Prostate gland (tissue), 2 donors: ENCODE measurements at regions not wholly inside any gene's neighbourhood (a gene's known extent, or its start where the extent isn't known, plus 50 kb on each side); places are given as distances from the start of the nearest gene placed in this dataset.

Experiments used
- DNase-seq: peaks from one replicate; pipeline ENCODE4 v3.0.0-alpha.2; 2019; ENCODE audit warnings: low spot score
- H3K27ac ChIP-seq, 2 donors: fragments of 200-600 bp; sonication (generic); 2 replicates each; pipeline ENCODE4 v1.5.1; 2017 to 2019
- H3K27me3 ChIP-seq: fragments of 200-600 bp; sonication (generic); replicated peaks from 2 replicates; pipeline ENCODE4 v1.5.1; 2019; ENCODE audit not compliant: insufficient read depth
- H3K36me3 ChIP-seq, 2 donors: fragments of 200-600 bp; sonication (generic); 1 replicate in 1 of 2; 2 replicates in 1 of 2; pipeline versions ENCODE4 v1.5.1 to v1.8.1; 2017 to 2019
- H3K4me1 ChIP-seq: fragments of 200-600 bp; sonication (generic); replicated peaks from 2 replicates; pipeline ENCODE4 v1.5.1; 2019
- H3K4me3 ChIP-seq, 2 donors: fragments of 200-600 bp; sonication (generic); 2 replicates each; pipeline ENCODE4 v1.5.1; 2017 to 2019
- H3K9me3 ChIP-seq: fragments of 200-600 bp; sonication (generic); 2 replicates; pipeline ENCODE4 v1.5.1; 2017
- CTCF ChIP-seq, 4 experiments: fragments of 200-600 bp in 2 of 4; fragments of 450-650 bp in 2 of 4; sonication (generic) in 2 of 4; IDR thresholded peaks; 1 replicate in 3 of 4; 2 replicates in 1 of 4; pipeline ENCODE4 v1.5.1; 2016 to 2019; ENCODE audit warnings: antibody characterized with exemption in 4 of 4, mild to moderate bottlenecking in 2 of 4, moderate library complexity in 2 of 4
- POLR2A ChIP-seq: fragments of 450-650 bp; IDR thresholded peaks from one replicate; pipeline ENCODE4 v1.6.1; 2016; ENCODE audit warnings: antibody characterized with exemption, mild to moderate bottlenecking
- POLR2AphosphoS5 ChIP-seq: sonication (generic); formaldehyde crosslinking; IDR thresholded peaks from one replicate; pipeline ENCODE4 v1.6.1; 2017; ENCODE audit warnings: antibody characterized with exemption
- WGBS: methylation state at CpG from one replicate; pipeline ENCODE4 v1.1.5; 2018; 5-methylcytosine and 5-hydroxymethylcytosine counted together
- intact Hi-C: fragments of 100-400 bp; cut with DNase I; formaldehyde crosslinking; loops from one replicate; pipeline ENCODE4 v1.14.2; 2022

GRCh38 chr6:112774319-112774718 is 427.2 kb downstream of the RFPL4B start:
- Histone ChIP-seq H3K4me3 (no peak overlapping the region), H3K4me1 (no peaks in the 10 kb centered on the region), H3K9me3 (no peaks in the 10 kb centered on the region), H3K27ac (no peak overlapping the region), H3K36me3 (no peaks in the 10 kb centered on the region), H3K27me3 (no peaks in the 10 kb centered on the region)
- DNase-seq = no peak
- TF ChIP-seq POLR2A = no peak
- no peak for TF ChIP-seq POLR2AphosphoS5
- no peak for TF ChIP-seq CTCF (IDR thresholded peaks at IDR 0.05)
- WGBS = 83% methylated on average over 4 of the region's 4 CpGs
- intact Hi-C loops = no loop called here

DNA sequence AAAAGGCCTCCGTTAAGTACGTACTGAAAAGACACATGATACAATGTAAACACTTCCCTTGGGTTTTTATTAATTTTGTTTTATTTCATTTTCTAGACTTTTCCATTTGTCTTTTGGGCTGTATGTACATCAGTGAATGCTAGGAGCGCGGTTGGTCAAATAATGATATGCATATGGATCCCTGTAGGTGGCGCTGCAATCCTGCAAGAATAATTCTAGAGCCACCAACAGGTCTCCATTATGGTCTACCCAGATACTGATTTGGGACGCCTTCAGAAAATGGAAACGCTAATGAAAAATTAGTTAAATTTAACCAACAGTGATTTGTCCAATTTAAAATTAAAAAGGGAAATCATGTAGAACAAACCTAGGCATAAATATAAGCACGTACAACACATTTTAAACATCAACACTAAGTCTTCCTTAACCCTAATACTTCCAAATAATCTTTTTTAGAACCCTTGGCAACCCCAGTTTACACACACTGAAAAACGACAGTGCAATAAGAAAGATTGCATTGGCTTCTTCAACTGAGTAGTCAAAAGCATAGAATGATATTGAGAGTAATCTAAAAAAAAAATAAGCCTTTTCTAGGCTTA is 433.5 kb downstream of the RFPL4B start:
- DNase-seq = peak; percentile 68
- intact Hi-C loops = loop anchor here (5.0 to 10.0 kb wide), 2 partner anchors 1077 to 1124 kb away; partner anchors contain the start of gene MARCKS
- 25% methylated on average over 9 of the region's 9 CpGs for WGBS
- TF ChIP-seq CTCF (IDR thresholded peaks at IDR 0.05) (peak; percentile 63 to 88 (median 84)), POLR2AphosphoS5 (peak; percentile 17), POLR2A (no peak)
- Histone ChIP-seq H3K27me3 (no peaks in the 10 kb centered on the region), H3K9me3 (no peaks in the 10 kb centered on the region), H3K27ac (no peak overlapping the region), H3K36me3 (no peaks in the 10 kb centered on the region), H3K4me3 (no peak overlapping the region), H3K4me1 (no peaks in the 10 kb centered on the region)

- intact Hi-C loops = loop anchor here (5.0 to 10.0 kb wide), 2 partner anchors 1076 to 1124 kb away; partner anchors contain the start of gene MARCKS
Measured at GRCh38 chr6:112781241-112781640, 434.1 kb downstream of the RFPL4B start.

GRCh38 chr6:112785408-112785807 is 438.3 kb downstream of the RFPL4B start:
- Histone ChIP-seq H3K4me1 (no peaks in the 10 kb centered on the region), H3K4me3 (no peak overlapping the region), H3K9me3 (no peaks in the 10 kb centered on the region), H3K36me3 (no peaks in the 10 kb centered on the region), H3K27ac (no peak overlapping the region), H3K27me3 (no peaks in the 10 kb centered on the region)
- no peak for DNase-seq
- intact Hi-C loops = loop anchor here (10.0 kb wide), 1 partner anchor 1119 kb away; no protein-coding TSS in a partner anchor
- WGBS = 97% methylated on average over 2 of the region's 2 CpGs
- no peak for TF ChIP-seq CTCF (IDR thresholded peaks at IDR 0.05)
- TF ChIP-seq POLR2AphosphoS5 = no peak
- no peak for TF ChIP-seq POLR2A

More at GRCh38 chr6:112781241-112781640, 434.1 kb downstream of the RFPL4B start:
- WGBS = 82% methylated on average over 2 of the region's 2 CpGs
- H3K9me3 ChIP-seq = no peaks in the 10 kb centered on the region
- H3K27ac ChIP-seq = no peak overlapping the region
- H3K4me1 ChIP-seq = no peaks in the 10 kb centered on the region
- TF ChIP-seq POLR2AphosphoS5 (no peak), CTCF (IDR thresholded peaks at IDR 0.05) (no peak), POLR2A (no peak)
- no peak overlapping the region for H3K4me3 ChIP-seq
- no peaks in the 10 kb centered on the region for H3K36me3 ChIP-seq
- no peak for DNase-seq
- H3K27me3 ChIP-seq = no peaks in the 10 kb centered on the region

DNA sequence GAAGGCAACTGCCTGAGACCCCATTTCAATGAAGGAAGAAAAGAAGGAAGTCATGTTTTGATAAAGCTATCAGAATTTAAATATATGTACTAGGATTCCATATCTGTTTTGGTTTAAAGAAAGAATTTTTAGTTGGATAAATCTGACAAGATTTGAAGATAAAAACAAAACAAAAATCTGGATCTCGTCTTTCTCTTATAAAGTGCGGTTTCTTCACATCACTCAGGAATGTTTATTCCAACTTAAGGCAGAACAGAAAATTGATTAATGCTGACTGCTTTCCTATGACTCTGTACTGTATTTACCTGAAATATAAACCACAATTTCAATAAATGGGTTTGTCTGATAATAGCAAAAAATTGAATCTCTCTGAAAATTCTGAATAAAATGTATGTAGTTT is 439.7 kb downstream of the RFPL4B start:
- TF ChIP-seq CTCF (IDR thresholded peaks at IDR 0.05) (no peak), POLR2AphosphoS5 (no peak), POLR2A (no peak)
- Histone ChIP-seq H3K27ac (no peak overlapping the region), H3K9me3 (no peaks in the 10 kb centered on the region), H3K36me3 (no peaks in the 10 kb centered on the region), H3K27me3 (no peaks in the 10 kb centered on the region), H3K4me3 (no peak overlapping the region), H3K4me1 (no peaks in the 10 kb centered on the region)
- 89% methylated on average over 2 of the region's 2 CpGs for WGBS
- no peak for DNase-seq
- intact Hi-C loops = loop anchor here (10.0 kb wide), 1 partner anchor 1118 kb away; no protein-coding TSS in a partner anchor
